ENCODE measurements at regions not wholly inside any gene's neighbourhood (a gene's known extent, or its start where the extent isn't known, plus 50 kb on each side); places are given as distances from the start of the nearest gene placed in this dataset.

DNA sequence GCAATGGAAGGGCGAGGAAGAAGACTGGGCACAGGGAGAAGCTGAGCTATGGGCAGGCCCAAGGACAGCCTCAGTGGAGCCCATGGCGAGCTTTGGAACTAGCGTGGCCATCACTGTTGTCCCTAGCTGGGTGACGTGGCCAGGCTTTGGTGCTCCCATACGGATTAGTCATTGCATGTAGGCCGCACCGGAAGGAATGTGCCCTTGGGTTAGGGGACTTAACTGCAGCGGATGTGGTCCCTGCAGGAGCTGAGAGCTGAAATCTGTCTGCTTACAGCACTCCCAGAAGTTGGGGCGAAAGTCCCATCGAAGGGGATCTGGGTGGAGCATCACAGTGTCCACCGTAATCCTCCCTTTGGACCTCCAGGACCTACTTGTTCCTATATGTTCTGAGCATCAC, 133.7 kb downstream of the PAPOLA start:
- H3K27ac ChIP-seq: no peak overlapping the region
- H3K4me3 ChIP-seq: no peak overlapping the region

GRCh38 chr14:96637521-96637920, 135.3 kb downstream of the PAPOLA start:
- Histone ChIP-seq H3K27ac (no peak overlapping the region), H3K4me3 (no peak overlapping the region)

DNA sequence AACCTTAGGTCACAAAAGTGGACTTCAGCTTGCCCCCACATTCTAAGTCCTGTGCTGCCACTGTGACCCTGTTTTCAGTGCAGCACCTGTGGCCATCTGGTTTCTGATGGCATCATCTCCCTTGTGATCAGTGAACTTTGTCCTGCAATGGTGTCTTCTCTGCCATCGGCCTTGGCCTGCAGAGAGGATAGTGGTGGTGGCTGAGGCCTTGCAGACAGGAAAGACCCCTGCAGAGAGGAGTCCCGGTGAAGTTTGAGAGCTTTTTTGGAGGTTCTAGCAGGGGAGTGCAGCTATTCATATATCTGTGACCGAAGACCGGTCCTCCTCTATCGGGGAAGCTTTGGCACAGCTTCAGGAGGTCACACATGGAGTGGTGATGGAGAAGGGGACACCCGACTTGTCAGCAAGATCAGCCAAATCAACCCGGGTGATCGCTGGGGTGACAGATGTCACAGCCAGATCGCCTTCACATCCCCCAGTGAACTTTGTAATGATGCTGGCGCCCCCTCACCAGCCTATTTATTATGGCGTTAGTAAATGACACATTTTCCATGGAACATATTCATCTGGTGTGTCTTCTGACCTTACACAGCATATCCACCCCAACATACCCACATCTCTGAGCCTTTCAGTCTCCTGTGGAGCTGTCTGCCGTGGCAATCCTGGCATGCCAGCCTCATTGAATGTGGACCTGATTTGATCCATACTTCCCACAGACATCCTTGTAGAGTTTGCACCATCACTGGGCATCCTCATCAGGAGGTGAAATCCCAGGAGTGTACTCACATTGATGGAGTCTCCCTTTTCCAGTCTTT, 136.1 kb downstream of the PAPOLA start:
- H3K4me3 ChIP-seq: no peak overlapping the region

GRCh38 chr14:96639550-96639949, 137.4 kb downstream of the PAPOLA start:
- H3K4me3 ChIP-seq: no peak overlapping the region
- no peak overlapping the region for H3K27ac ChIP-seq

More for the DNA sequence above, 136.1 kb downstream of the PAPOLA start:
- H3K27ac ChIP-seq: no peak overlapping the region

DNA sequence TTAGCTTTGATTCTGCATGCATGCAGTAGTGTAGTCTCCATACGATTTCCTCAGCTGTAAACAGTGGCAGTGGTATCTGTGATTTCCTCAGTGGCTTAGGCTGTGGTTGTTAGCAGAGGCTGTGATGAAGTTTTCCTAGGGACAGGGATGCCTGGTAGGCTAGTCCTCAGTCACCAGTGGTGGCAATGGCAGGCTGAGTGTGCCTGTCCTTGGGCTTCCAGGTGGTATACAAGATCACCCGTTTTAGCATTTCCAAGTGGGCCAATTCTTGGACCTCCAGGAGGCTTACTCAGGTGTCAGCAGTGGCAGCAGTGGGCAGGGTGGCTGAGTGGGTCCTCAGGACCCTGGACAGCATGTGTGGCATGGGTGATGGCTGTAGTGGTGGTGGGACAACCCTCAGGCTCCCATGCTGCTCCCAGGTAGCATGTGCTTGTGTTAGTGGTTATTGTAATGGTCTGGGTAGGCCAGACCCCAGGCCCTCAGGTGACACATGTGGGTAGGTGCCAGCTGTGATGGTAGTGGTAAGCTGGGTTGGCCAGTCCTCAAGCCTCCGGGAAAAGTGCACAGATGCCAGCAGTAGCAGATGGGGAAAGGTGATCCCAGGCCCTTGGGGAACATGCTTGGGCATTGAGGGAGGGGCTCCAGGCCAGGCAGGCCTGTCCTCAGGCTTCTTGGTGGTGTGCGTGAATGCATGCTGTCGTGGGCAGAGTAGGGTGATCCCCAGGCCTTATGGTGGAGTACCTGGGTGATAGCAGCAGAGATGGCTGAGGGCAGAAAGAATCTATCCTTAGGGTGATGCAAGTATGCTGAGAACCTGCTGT, 146.5 kb downstream of the PAPOLA start:
- no peak overlapping the region for H3K27ac ChIP-seq

GRCh38 chr14:96649327-96649601, 147.1 kb downstream of the PAPOLA start:
- Histone ChIP-seq H3K27ac (no peak overlapping the region), H3K4me3 (no peak overlapping the region)

More for the DNA sequence above, 146.5 kb downstream of the PAPOLA start:
- no peak overlapping the region for H3K4me3 ChIP-seq

DNA sequence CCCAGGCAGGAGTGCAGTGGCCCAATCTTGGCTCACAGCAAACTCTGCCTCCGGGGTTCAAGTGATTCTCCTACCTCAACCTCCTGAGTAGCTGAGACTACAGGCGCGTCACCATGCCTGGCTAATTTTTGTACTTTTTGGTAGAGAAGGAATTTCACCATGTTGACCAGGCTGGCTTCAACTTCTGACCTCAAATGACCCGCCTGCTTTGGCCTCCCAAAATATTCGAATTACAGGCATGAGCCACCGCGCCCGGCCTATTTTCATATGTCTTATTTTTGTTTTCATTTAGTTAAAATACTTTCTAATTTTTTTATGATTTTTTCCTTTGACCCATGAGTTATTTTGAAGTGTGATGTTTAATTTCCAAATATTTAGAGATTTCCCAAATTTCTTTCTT, 143.6 kb upstream of the VRK1 start:
- Histone ChIP-seq H3K27ac (no peak overlapping the region), H3K4me3 (no peak overlapping the region)

- Histone ChIP-seq H3K4me3 (no peak overlapping the region), H3K27ac (peak overlapping the region in 8 of 21 experiments; percentile 13 to 63 (median 31))
Observed at GRCh38 chr14:96658611-96659010, 138.6 kb upstream of the VRK1 start.

- no peak overlapping the region for H3K4me3 ChIP-seq
- peak overlapping the region in 1 of 21 experiments; percentile 17 for H3K27ac ChIP-seq
Observed at GRCh38 chr14:96660123-96660522, 137.1 kb upstream of the VRK1 start.

GRCh38 chr14:96660667-96661066, 136.5 kb upstream of the VRK1 start:
- H3K27ac ChIP-seq: peak overlapping the region in 2 of 21 experiments; percentile 7 to 17
- no peak overlapping the region for H3K4me3 ChIP-seq

GRCh38 chr14:96661244-96661969, 135.8 kb upstream of the VRK1 start:
- Histone ChIP-seq H3K27ac (peak overlapping the region in 6 of 21 experiments; percentile 7 to 69 (median 19)), H3K4me3 (no peak overlapping the region)

GRCh38 chr14:96662116-96662970, 134.8 kb upstream of the VRK1 start:
- H3K4me3 ChIP-seq: no peak overlapping the region
- H3K27ac ChIP-seq: peak overlapping the region in 8 of 21 experiments; percentile 7 to 69 (median 46)

DNA sequence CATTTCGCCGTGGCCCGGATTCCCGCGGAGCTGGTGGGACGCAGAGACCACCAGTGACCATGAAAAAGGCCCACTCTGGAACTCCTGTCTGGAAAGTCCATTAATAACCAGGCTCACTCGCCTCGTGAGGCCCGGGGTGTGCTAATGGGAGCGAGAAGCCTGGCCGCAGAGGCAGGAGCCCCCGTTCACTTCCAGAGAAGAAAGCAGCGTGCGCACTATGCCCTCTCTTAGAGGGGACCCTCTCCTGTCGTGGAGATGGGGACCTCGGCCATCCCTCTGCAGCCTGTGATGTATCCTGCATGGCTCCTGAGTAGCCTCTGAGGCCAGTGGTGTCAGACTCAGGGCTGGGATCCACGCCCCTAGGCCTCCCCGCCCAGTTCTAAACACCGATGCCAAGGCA, 134.1 kb upstream of the VRK1 start:
- no peak overlapping the region for H3K4me3 ChIP-seq

DNA sequence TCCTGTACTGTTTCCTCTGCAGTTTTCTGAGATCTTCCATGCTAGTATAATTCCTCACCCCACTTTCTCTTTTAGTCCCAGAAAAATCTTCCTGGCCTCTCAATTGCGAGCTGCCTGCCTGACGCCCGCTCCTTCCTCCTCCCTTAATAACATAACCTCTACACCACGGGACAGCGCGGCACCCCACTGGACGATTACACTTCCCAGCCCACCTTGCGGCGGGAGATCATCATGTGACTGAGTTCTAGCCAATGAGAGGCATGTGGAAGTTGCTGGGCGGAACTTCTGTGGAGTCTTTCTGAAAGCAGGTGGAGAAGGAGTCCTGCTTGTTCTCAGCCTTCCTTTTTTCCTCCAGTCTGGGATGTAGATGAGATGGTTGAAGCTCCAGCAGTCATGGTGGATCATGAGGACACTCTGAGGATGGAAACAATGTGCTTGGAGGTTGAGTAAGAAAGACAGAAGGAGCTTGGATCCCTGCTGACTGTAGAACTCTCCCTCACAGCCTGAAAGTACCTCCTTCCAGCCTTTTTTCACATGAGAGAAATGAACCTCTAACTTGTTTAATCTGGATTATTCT, 133.6 kb upstream of the VRK1 start:
- Histone ChIP-seq H3K4me3 (no peak overlapping the region), H3K27ac (no peak overlapping the region)

More for the DNA sequence above, 134.1 kb upstream of the VRK1 start:
- peak overlapping the region in 1 of 21 experiments; percentile 7 for H3K27ac ChIP-seq

GRCh38 chr14:96666088-96666487, 131.1 kb upstream of the VRK1 start:
- no peak overlapping the region for H3K4me3 ChIP-seq
- H3K27ac ChIP-seq: no peak overlapping the region

- Histone ChIP-seq H3K27ac (no peak overlapping the region), H3K4me3 (no peak overlapping the region)
Observed at GRCh38 chr14:96670391-96670790, 126.8 kb upstream of the VRK1 start.

DNA sequence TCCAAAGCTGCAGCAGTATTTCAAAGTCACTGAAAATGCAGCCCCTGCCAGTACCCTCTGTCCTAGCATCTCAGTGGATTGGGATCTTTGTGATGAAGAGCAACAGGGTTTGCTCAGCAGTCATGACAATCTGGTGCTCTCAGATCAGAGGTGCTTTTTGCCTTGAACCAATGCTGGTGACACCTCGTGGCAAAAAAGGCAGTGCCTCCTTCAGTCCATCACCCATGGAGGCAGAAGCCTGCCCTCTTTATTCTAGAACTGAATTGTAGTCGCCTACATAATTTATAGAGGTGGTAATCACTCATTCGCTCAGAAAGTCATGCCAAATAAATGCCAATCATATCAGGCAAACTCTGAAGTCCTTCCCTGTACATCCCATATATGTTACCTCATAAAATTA, 126.0 kb upstream of the VRK1 start:
- H3K4me3 ChIP-seq: no peak overlapping the region
- no peak overlapping the region for H3K27ac ChIP-seq

GRCh38 chr14:96673706-96674105, 123.5 kb upstream of the VRK1 start:
- Histone ChIP-seq H3K4me3 (no peak overlapping the region), H3K27ac (no peak overlapping the region)

GRCh38 chr14:96674121-96674520, 123.1 kb upstream of the VRK1 start:
- Histone ChIP-seq H3K27ac (no peak overlapping the region), H3K4me3 (no peak overlapping the region)
